Nephron (organoid): ENCODE measurements at regions not wholly inside any gene's neighbourhood (a gene's known extent, or its start where the extent isn't known, plus 50 kb on each side); places are given as distances from the start of the nearest gene placed in this dataset.
A peak's percentile ranks its signal among the peaks of the same experiment; 100 is the strongest.
"Not testable (repeated sequence)": the region's sequence is repeated elsewhere in the genome, so short reads cannot be mapped to it uniquely, and the experiment has no call there.

ENCODE experiments used
- H3K27ac Mint-ChIP-seq, 3 experiments: 2 replicates each; pipeline ENCODE4 v1.8.0; 2020; ENCODE audit warnings: mixed read lengths in 3 of 3, mild to moderate bottlenecking in 2 of 3, moderate library complexity in 1 of 3
- H3K27me3 Mint-ChIP-seq: 2 replicates; pipeline ENCODE4 v1.8.0; 2021; ENCODE audit warnings: low read depth, mild to moderate bottlenecking, moderate library complexity, mixed read lengths
- H3K36me3 Mint-ChIP-seq: 2 replicates; pipeline ENCODE4 v1.8.0; 2020; ENCODE audit warnings: low read depth, mixed read lengths
- H3K4me1 Mint-ChIP-seq: 2 replicates; pipeline ENCODE4 v1.8.0; 2020; ENCODE audit warnings: mixed read lengths
- H3K4me3 Mint-ChIP-seq, 3 experiments: 2 replicates each; pipeline ENCODE4 v1.8.0; 2020; ENCODE audit warnings: mild to moderate bottlenecking in 3 of 3, mixed read lengths in 3 of 3, moderate library complexity in 2 of 3
- H3K9me3 Mint-ChIP-seq: 2 replicates; pipeline ENCODE4 v1.8.0; 2020; ENCODE audit warnings: mixed read lengths
- TF ChIP-seq, protein P1 (sequence below), 3 experiments: fragments of 200-600 bp; sonication (generic); IDR thresholded peaks; one replicate each; pipeline ENCODE4 v1.5.0; 2021; ENCODE audit warnings: antibody characterized with exemption in 3 of 3; ENCODE audit not compliant: unreplicated experiment in 3 of 3

DNA sequence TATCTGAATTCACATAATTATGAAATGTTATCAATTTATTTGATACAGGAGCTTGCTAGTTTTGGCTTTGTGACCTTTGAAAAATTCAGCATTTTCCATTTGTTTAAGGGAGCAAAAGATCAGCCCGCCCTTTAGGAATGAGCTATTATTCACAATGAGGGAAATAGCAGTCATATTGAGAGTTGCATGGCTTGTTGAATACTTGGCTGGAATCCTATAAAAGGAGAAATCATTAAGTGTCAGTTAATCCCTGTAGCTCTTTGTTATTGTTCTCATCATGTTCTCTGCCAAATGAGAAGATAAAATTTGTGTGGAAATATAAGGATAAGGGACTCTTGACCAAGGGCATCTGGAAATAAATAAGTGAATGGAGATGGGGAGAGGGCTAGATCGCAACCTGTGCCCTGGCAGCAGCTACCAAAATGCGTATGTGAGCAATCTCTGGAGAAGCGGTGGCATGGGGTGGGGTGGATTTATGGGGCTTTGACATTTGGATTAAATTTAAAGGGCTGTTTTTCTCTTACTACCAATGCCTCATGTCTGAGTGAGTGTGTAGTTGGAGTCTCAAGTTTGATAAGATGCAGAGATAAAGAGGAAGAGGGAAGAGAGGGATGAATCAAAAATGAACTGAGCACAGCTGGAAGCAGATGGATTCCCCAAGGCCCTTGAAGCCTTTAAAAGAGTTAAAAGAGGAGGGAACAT lies 237.6 kb downstream of the NNT start:
- Mint-ChIP-seq H3K36me3 (no peaks in the 10 kb centered on the region), H3K27ac (peak overlapping the region; percentile 13 to 40 (median 21)), H3K9me3 (no peaks in the 10 kb centered on the region), H3K4me1 (peaks cover 19% of the 10 kb centered on the region), H3K27me3 (no peaks in the 10 kb centered on the region), H3K4me3 (no peak overlapping the region)
- TF ChIP-seq, protein P1, sequence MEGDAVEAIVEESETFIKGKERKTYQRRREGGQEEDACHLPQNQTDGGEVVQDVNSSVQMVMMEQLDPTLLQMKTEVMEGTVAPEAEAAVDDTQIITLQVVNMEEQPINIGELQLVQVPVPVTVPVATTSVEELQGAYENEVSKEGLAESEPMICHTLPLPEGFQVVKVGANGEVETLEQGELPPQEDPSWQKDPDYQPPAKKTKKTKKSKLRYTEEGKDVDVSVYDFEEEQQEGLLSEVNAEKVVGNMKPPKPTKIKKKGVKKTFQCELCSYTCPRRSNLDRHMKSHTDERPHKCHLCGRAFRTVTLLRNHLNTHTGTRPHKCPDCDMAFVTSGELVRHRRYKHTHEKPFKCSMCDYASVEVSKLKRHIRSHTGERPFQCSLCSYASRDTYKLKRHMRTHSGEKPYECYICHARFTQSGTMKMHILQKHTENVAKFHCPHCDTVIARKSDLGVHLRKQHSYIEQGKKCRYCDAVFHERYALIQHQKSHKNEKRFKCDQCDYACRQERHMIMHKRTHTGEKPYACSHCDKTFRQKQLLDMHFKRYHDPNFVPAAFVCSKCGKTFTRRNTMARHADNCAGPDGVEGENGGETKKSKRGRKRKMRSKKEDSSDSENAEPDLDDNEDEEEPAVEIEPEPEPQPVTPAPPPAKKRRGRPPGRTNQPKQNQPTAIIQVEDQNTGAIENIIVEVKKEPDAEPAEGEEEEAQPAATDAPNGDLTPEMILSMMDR (IDR thresholded peaks at IDR 0.05; ENCODE audit: unreplicated experiment in 3 of 3) = no peak

DNA sequence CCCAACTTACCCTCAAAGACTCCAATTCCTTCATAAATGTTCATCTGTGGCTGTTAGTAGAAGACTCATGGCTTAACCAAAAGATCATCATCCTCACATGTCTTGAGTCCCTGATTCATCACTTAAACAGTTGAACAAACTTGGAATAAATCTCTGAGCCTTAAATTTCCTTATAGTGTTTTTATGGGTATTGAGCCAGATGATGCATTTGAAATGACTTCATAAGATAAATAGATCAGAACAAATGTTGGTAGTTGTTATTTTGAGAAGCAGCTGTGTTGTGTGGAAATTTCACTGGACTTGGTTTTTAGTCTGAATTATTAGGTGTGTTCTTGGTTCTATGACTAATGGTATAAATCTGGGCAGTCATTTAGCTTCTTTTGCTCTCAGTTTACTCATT lies 236.2 kb downstream of the NNT start:
- Mint-ChIP-seq H3K27ac (peak overlapping the region in 1 of 3 experiments; percentile 48), H3K4me3 (no peak overlapping the region), H3K9me3 (no peaks in the 10 kb centered on the region), H3K27me3 (no peaks in the 10 kb centered on the region), H3K4me1 (peaks cover 19% of the 10 kb centered on the region), H3K36me3 (no peaks in the 10 kb centered on the region)
- TF ChIP-seq, protein P1 (IDR thresholded peaks at IDR 0.05; ENCODE audit: unreplicated experiment in 3 of 3) = no peak

DNA sequence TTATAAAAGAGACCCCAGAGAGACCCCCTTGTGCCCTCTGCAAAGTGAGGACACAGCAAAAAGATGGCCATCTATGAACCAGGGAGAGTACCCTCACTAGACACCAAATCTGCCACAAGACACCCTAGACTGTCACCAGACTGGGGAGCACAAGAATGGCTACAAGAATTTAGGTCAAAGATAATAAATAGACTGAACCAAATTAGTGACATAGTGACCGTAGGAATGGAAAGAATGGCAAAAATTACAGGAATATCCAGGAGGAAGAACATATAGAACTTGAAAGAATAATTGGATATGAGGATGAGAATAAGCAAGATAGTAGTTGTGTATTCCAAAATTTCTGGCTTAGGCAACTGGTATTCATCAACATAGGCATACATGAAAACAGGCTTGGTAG lies 235.0 kb downstream of the NNT start:
- Mint-ChIP-seq H3K4me1 (peaks cover 19% of the 10 kb centered on the region), H3K36me3 (no peaks in the 10 kb centered on the region), H3K9me3 (no peaks in the 10 kb centered on the region), H3K27ac (no peak overlapping the region), H3K4me3 (no peak overlapping the region), H3K27me3 (no peaks in the 10 kb centered on the region)
- TF ChIP-seq, protein P1 (IDR thresholded peaks at IDR 0.05; ENCODE audit: unreplicated experiment in 3 of 3) = no peak

DNA sequence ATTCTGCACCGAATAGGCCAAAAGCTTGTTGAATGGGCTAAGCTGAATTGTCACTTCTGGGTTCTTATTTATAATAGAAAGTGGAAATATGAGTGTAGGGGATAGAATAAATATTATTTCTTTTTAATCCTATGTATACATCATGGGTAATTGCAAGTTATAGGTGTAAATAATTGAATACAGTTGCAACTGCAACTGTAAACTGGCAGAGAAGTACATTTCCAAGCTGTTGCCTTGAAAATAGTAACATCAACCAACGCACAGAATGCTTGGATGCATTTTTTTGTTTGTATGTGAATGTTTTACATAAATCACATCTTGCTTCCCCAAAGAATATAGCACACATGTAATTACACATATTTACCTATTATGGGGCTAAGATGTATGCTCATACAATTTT lies 234.1 kb downstream of the NNT start:
- H3K27ac Mint-ChIP-seq = no peak overlapping the region
- H3K36me3 Mint-ChIP-seq = no peaks in the 10 kb centered on the region
- TF ChIP-seq, protein P1 (IDR thresholded peaks at IDR 0.05; ENCODE audit: unreplicated experiment in 3 of 3) = no peak
- H3K4me1 Mint-ChIP-seq = peaks cover 19% of the 10 kb centered on the region
- H3K27me3 Mint-ChIP-seq = no peaks in the 10 kb centered on the region
- H3K9me3 Mint-ChIP-seq = no peaks in the 10 kb centered on the region
- no peak overlapping the region for H3K4me3 Mint-ChIP-seq

DNA sequence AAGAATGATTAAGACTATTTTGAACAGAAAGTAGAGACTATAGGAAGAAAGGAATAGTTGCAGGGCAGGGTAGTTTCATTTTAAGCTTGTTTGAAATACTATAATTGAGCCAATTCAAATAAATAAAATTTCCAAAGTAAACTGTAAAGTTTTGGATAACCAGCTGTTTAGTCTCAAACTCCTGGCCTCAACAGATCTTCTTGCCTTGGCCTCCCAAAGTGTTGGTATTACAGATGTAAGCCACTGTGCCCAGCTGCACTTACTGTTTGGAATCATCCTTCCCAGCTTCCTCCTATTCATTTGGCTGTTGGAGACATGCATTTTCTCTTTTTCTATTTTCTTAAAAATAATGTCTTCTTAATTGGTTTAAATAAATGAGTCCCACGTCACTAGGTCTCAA lies 231.0 kb downstream of the NNT start:
- Mint-ChIP-seq H3K36me3 (no peaks in the 10 kb centered on the region), H3K4me3 (no peak overlapping the region), H3K9me3 (peaks cover 2% of the 10 kb centered on the region), H3K4me1 (peaks cover under 1% of the 10 kb centered on the region), H3K27ac (no peak overlapping the region), H3K27me3 (no peaks in the 10 kb centered on the region)
- TF ChIP-seq, protein P1 (IDR thresholded peaks at IDR 0.05; ENCODE audit: unreplicated experiment in 3 of 3) = no peak

DNA sequence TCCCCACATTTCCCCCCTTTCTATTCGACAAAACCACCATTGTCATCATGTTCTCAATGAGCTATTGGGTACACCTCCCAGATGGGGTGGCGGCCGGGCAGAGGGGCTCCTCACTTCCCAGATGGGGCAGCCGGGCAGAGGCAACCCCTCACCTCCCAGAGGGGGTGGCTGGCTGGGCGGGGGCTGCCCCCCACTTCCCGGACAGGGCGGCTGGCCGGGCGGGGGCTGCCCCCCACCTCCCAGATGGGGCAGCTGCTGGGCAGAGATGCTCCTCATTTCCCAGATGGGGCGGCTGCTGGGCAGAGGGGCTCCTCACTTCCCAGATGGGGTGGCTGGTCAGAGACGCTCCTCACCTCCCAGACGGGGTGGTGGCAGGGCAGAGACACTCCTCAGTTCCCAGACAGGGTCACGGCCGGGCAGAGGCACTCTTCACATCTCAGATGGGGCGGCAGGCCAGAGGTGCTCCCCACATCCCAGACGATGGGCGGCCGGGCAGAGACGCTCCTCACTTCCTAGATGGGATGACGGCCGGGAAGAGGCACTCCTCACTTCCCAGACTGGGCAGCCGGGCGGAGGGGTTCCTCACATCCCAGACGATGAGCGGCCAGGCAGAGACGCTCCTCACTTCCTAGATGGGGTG lies 221.5 kb downstream of the NNT start:
- peaks cover 17% of the 10 kb centered on the region for H3K9me3 Mint-ChIP-seq
- not testable (repeated sequence) for H3K36me3 Mint-ChIP-seq, H3K4me1 Mint-ChIP-seq, H3K27ac Mint-ChIP-seq, H3K27me3 Mint-ChIP-seq, H3K4me3 Mint-ChIP-seq

DNA sequence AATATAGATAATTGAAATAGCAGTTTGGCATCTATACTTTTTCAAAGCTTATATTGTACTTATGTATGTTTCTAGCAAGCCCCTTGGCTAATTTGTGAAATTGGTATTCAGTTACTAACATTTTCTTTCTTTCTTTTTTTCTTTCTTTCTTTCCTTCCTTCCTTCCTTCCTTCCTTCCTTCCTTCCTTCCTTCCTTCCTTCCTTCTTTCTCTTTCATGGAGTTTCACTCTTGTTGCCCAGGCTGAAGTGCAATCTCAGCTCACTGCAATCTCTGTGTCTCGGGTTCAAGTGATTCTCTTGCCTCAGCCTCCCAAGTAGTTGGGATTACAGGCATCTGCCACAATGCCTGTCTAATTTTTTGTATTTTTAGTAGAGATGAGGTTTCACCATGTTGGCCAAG lies 215.4 kb downstream of the NNT start:
- H3K27ac Mint-ChIP-seq, H3K27me3 Mint-ChIP-seq, H3K4me1 Mint-ChIP-seq, H3K36me3 Mint-ChIP-seq, H3K4me3 Mint-ChIP-seq: not testable (repeated sequence)
- H3K9me3 Mint-ChIP-seq = peaks cover 21% of the 10 kb centered on the region
